Urinary bladder (tissue), 3 donors: ENCODE measurements at regions not wholly inside any gene's neighbourhood (a gene's known extent, or its start where the extent isn't known, plus 50 kb on each side); places are given as distances from the start of the nearest gene placed in this dataset.

ENCODE experiments used
- DNase-seq: peaks from one replicate; pipeline ENCODE4 v3.0.0-alpha.2; 2015; ENCODE audit errors: extremely low spot score
- H3K27ac ChIP-seq: one replicate; pipeline ENCODE4 v1.5.1; 2013; ENCODE audit warnings: low read depth, mild to moderate bottlenecking, moderate library complexity
- H3K36me3 ChIP-seq: one replicate; pipeline ENCODE4 v1.6.1; 2013; ENCODE audit warnings: mild to moderate bottlenecking, moderate library complexity; ENCODE audit not compliant: insufficient read depth
- H3K4me1 ChIP-seq: one replicate; pipeline ENCODE4 v1.6.1; 2013; ENCODE audit warnings: mild to moderate bottlenecking, moderate library complexity; ENCODE audit not compliant: insufficient read depth
- H3K4me3 ChIP-seq: one replicate; pipeline ENCODE4 v1.5.1; 2013; ENCODE audit warnings: low read depth, low read length
- WGBS: extraction: QIAGEN DNeasy Blood & Tissue Kit; methylation state at CpG from one replicate; pipeline ENCODE4 v1.1.7; 2013; 5-methylcytosine and 5-hydroxymethylcytosine counted together
- donor health status: healthy with polysubstance abuse.
- donor health status: healthy.

DNA sequence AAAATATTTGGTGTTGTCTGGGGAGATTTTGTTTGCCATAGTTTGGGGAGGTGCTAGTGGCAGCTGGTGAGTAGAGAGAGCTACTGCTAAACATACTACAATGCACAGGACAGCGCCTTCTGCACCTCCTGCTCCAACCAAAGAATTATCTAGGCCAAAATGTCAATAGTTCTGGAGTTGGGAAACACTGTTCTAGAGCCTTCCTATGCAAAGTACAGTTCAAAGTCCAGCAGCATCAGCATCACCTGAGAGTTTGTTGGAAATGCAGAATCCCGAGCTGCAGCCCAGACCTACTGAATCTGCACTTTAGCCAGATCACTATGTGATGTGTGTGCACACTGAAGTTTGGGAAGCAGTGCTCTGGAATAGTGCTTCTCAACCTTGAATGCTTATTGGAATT, 290.7 kb downstream of the TCF7L2 start:
- Histone ChIP-seq H3K4me1 (no peaks in the 10 kb centered on the region), H3K4me3 (no peak overlapping the region), H3K36me3 (no peaks in the 10 kb centered on the region), H3K27ac (no peak overlapping the region)
- WGBS = 96% methylated on average over 2 of the region's 2 CpGs
- DNase-seq = no peak

DNA sequence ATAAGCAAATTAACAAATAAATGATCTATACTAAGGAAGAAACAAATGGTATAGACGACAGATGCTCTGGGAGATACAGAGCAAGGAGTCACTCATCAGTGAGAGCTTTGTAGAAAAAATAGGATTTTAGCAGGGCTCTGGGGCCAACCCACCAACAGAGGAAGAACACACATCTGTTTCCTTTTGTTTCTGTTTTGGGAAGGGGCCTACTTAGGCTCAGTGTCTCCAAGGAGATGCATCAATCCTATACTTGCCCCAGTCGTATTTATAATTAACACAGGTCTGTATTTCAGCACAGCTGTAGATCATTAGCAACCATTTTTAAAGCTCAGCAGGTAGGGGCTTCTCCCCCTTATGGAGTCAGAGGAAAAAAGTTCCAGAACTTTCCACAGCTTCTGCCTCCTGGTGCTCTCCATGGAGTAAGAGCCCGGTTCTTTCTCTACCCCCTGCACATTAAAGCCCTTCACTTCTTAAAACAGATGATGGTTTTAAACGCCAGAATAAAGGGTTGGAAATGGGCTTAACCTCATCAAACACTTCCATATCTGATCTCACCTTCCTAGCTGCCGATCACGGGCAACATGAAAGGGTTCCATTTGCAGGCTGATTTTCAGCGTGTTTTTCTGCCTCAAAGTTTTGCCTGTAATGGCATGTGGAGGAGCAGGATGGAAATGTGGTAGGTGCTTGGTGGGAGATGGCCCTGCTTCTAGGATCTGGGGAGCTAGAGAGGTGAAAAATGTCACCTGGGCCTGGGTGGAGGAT, 291.7 kb downstream of the TCF7L2 start:
- no peak for DNase-seq
- 70% methylated on average over 7 of the region's 7 CpGs for whole genome bisulfite sequencing
- H3K36me3 ChIP-seq = no peaks in the 10 kb centered on the region

GRCh38 chr10:113243311-113243710, 293.3 kb downstream of the TCF7L2 start:
- DNase-seq = no peak
- no peaks in the 10 kb centered on the region for H3K36me3 ChIP-seq
- WGBS = 89% methylated on average over 2 of the region's 2 CpGs
- no peak overlapping the region for H3K4me3 ChIP-seq
- no peaks in the 10 kb centered on the region for H3K4me1 ChIP-seq
- no peak overlapping the region for H3K27ac ChIP-seq

More for the DNA sequence above, 291.7 kb downstream of the TCF7L2 start:
- Histone ChIP-seq H3K4me1 (no peaks in the 10 kb centered on the region), H3K27ac (no peak overlapping the region), H3K4me3 (no peak overlapping the region)

GRCh38 chr10:113244750-113245149, 294.7 kb downstream of the TCF7L2 start:
- H3K27ac ChIP-seq = no peak overlapping the region
- H3K4me1 ChIP-seq = no peaks in the 10 kb centered on the region
- no peaks in the 10 kb centered on the region for H3K36me3 ChIP-seq
- DNase-seq = no peak
- no peak overlapping the region for H3K4me3 ChIP-seq
- 81% methylated on average over 5 of the region's 5 CpGs for WGBS

GRCh38 chr10:113245286-113245685, 295.2 kb downstream of the TCF7L2 start:
- WGBS = 79% methylated on average over 3 of the region's 3 CpGs
- no peaks in the 10 kb centered on the region for H3K4me1 ChIP-seq
- H3K4me3 ChIP-seq = no peak overlapping the region
- no peaks in the 10 kb centered on the region for H3K36me3 ChIP-seq
- DNase-seq = no peak
- H3K27ac ChIP-seq = no peak overlapping the region

GRCh38 chr10:113247050-113247449, 297.0 kb downstream of the TCF7L2 start:
- no peaks in the 10 kb centered on the region for H3K36me3 ChIP-seq
- no peak overlapping the region for H3K4me3 ChIP-seq
- no peak overlapping the region for H3K27ac ChIP-seq
- 80% methylated on average over 5 of the region's 5 CpGs for WGBS
- no peaks in the 10 kb centered on the region for H3K4me1 ChIP-seq
- no peak for DNase-seq

GRCh38 chr10:113252650-113253618, 299.9 kb upstream of the HABP2 start:
- Histone ChIP-seq H3K4me1 (no peaks in the 10 kb centered on the region), H3K27ac (no peak overlapping the region), H3K36me3 (no peaks in the 10 kb centered on the region), H3K4me3 (no peak overlapping the region)
- WGBS = 47% methylated on average over 10 of the region's 10 CpGs
- DNase-seq = no peak

DNA sequence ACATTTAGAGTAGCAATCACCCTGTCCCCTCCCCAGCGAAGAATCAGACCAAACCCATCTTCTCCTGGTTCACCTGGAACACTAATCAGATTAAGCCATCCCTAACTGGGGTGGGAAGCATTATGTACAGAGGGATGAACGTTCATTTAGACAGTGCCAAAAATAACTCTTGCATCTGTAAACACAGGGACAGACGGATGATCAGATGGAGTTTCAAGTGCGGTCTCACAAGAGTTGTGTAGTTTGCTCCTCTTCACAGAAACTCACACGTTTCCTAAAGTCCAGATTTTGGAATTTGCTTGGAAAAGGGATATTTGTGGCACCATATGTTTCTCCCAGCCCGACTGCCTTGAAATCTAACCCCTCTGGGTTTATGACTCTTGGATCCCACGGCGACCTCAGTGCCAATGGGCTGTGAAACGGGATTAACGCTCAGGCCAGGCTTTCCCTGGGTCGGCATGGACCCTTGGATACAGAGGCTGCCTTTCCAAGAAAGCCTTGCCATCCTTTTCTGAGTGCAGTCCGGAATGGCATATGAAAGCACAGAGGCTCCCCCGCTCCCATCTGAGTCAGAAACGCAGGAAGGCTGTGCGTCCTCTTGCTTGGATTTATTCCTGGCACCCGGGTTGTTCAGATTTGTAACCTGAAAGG, 293.2 kb upstream of the HABP2 start:
- WGBS = 63% methylated on average over 16 of the region's 16 CpGs
- Histone ChIP-seq H3K4me1 (no peaks in the 10 kb centered on the region), H3K4me3 (no peak overlapping the region), H3K27ac (no peak overlapping the region), H3K36me3 (no peaks in the 10 kb centered on the region)
- DNase-seq = no peak

- no peak for DNase-seq
- H3K4me1 ChIP-seq = no peaks in the 10 kb centered on the region
- no peak overlapping the region for H3K27ac ChIP-seq
- WGBS = 86% methylated on average over 10 of the region's 10 CpGs
- no peak overlapping the region for H3K4me3 ChIP-seq
- H3K36me3 ChIP-seq = no peaks in the 10 kb centered on the region
These were observed 291.7 kb upstream of the HABP2 start for GRCh38 chr10:113261161-113261560.

DNA sequence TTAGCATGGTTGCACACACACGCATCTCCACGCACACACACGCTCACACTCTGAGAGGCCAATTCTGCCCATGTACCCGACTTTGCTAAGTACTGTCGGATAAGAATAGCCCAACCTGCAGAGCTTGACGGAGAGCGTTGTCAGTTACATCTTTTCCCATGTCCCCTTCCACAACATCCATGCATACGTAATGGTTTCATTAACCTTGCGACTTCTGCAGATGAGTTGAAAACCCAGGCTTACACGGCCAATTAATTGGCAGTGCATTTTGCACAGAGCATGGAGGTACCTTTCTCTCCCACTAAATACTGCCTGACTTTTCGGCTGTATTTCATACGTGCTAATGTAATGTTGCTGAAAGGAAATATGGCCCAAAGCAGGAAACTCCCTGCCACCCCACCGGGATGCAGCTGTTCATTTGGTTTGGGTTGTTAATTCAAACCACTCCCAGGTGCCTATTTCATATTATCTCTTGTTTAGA, 291.2 kb upstream of the HABP2 start:
- Histone ChIP-seq H3K36me3 (no peaks in the 10 kb centered on the region), H3K4me3 (no peak overlapping the region), H3K27ac (no peak overlapping the region), H3K4me1 (no peaks in the 10 kb centered on the region)
- WGBS = 83% methylated on average over 13 of the region's 13 CpGs
- no peak for DNase-seq

- 90% methylated on average over 3 of the region's 3 CpGs for WGBS
- Histone ChIP-seq H3K27ac (no peak overlapping the region), H3K4me3 (no peak overlapping the region), H3K4me1 (peaks cover 1% of the 10 kb centered on the region), H3K36me3 (no peaks in the 10 kb centered on the region)
- no peak for DNase-seq
These were observed 289.8 kb upstream of the HABP2 start for GRCh38 chr10:113263056-113263455.

GRCh38 chr10:113264333-113265131, 288.3 kb upstream of the HABP2 start:
- Histone ChIP-seq H3K4me1 (peaks cover 1% of the 10 kb centered on the region), H3K27ac (no peak overlapping the region), H3K36me3 (no peaks in the 10 kb centered on the region), H3K4me3 (no peak overlapping the region)
- 85% methylated on average over 11 of the region's 11 CpGs for WGBS
- no peak for DNase-seq

DNA sequence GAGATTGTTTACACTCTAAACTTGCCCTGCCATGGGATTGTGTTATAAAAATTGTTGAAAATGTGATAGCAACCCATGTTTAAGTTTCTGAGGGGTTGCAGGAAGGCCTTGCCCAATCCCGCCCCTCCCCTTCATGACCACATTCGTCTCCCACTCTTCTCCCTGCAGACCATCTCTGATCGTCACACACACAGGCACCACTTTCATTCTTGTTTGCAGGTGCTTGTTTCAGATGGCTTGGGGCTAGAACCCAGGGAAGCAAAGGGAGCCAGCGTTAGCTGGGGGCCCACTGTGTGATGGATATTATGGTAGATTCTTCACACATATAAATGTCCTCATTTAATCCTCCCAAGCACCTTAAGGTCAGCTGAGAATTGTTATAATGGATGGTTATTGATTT, 286.7 kb upstream of the HABP2 start:
- no peak overlapping the region for H3K27ac ChIP-seq
- no peak overlapping the region for H3K4me3 ChIP-seq
- peaks cover 1% of the 10 kb centered on the region for H3K4me1 ChIP-seq
- no peaks in the 10 kb centered on the region for H3K36me3 ChIP-seq
- 89% methylated on average over 4 of the region's 4 CpGs for WGBS
- DNase-seq = no peak
